Suprapubic skin (tissue), 3 donors: ENCODE measurements at regions not wholly inside any gene's neighbourhood (a gene's known extent, or its start where the extent isn't known, plus 50 kb on each side); places are given as distances from the start of the nearest gene placed in this dataset.

Experiments
- EP300 ChIP-seq: sonication (generic); formaldehyde crosslinking; IDR thresholded peaks from one replicate; pipeline ENCODE4 v1.6.1; 2017; ENCODE audit warnings: antibody characterized with exemption
- POLR2A ChIP-seq, 2 donors: fragments of 450-650 bp; IDR thresholded peaks; one replicate each; pipeline ENCODE4 v1.6.1; 2017; ENCODE audit warnings: antibody characterized with exemption in 2 of 2, mild to moderate bottlenecking in 2 of 2, moderate library complexity in 2 of 2
- TF ChIP-seq, protein P1 (sequence below), 2 donors: fragments of 200-600 bp in 1 of 2; fragments of 450-650 bp in 1 of 2; sonication (generic) in 1 of 2; IDR thresholded peaks; one replicate each; pipeline ENCODE4 v1.5.1; 2016 to 2019; ENCODE audit warnings: antibody characterized with exemption in 2 of 2, mild to moderate bottlenecking in 1 of 2, moderate library complexity in 1 of 2

DNA sequence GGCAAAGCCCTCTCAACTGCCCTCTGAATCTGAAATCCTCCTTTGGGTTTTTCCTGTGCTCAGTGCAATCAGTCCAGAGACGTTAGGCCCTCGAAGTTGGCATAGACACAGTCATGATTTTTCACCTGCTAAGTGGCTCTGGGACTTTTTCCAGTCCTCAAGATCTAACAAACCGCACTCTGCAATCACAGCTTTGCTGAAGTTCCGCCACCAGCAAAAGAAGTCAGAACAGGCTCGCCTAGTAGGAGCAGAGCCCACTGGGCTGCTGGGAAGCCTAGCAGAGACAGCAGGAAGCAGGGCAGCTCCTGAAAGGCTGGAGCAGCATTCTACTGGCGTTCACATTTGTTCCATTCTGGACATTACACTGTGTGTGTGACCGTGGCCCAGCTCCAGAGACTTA is 222.8 kb upstream of the KIF2A start:
- TF ChIP-seq POLR2A (IDR thresholded peaks at IDR 0.05) (no peak), EP300 (no peak)
- TF ChIP-seq, protein P1, sequence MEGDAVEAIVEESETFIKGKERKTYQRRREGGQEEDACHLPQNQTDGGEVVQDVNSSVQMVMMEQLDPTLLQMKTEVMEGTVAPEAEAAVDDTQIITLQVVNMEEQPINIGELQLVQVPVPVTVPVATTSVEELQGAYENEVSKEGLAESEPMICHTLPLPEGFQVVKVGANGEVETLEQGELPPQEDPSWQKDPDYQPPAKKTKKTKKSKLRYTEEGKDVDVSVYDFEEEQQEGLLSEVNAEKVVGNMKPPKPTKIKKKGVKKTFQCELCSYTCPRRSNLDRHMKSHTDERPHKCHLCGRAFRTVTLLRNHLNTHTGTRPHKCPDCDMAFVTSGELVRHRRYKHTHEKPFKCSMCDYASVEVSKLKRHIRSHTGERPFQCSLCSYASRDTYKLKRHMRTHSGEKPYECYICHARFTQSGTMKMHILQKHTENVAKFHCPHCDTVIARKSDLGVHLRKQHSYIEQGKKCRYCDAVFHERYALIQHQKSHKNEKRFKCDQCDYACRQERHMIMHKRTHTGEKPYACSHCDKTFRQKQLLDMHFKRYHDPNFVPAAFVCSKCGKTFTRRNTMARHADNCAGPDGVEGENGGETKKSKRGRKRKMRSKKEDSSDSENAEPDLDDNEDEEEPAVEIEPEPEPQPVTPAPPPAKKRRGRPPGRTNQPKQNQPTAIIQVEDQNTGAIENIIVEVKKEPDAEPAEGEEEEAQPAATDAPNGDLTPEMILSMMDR (IDR thresholded peaks at IDR 0.05) = no peak
